Activated CD8-positive, alpha-beta memory T cell treated with anti-CD3 and anti-CD28 coated beads, Interleukin-2, amount 50 U/mL, for 24 hours (primary cell): ENCODE measurements at regions not wholly inside any gene's neighbourhood (a gene's known extent, or its start where the extent isn't known, plus 50 kb on each side); places are given as distances from the start of the nearest gene placed in this dataset.

Experiments
- DNase-seq: peaks from one replicate; pipeline ENCODE4 v3.0.0-alpha.2; 2020; ENCODE audit errors: extremely low read depth

DNA sequence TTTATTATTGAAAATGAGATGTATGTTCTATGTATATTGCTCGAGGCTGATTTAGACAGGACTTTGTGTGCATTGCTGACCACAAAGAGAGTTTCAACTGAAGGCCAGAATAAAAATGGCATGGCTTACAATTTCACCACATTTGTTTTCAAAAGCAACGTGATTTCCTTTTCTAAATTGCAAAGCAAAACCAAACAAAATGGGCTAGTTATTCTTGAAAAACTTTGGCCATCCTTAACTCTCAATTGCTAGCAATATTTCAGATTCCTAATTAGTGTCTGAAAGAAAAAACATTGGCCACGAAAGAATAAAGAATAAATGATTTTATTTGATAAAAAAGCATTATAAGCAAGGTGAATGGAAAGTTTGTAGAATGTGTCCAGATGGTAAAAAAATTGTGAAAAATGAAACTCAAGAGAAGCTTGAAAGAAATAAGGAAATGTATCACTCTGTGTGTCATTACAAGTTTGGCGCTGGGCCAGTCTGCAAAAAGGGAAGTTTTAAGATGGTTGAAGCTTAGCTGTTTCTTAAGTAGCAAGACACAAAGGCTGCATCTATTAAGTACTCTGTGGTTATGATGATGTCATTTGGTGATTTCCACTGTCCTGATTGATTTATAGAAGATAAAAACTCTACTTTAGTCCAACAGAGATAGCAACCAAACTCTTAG is 89.2 kb upstream of the PRLR start:
- DNase-seq, result peak; percentile 15

- no peak for DNase-seq
Measured at GRCh38 chr5:35317586-35317985, 87.3 kb upstream of the PRLR start.

- DNase-seq, result no peak
Measured at GRCh38 chr5:35316611-35317274, 86.5 kb upstream of the PRLR start.

- no peak for DNase-seq
Measured at GRCh38 chr5:35313291-35313690, 83.0 kb upstream of the PRLR start.

DNA sequence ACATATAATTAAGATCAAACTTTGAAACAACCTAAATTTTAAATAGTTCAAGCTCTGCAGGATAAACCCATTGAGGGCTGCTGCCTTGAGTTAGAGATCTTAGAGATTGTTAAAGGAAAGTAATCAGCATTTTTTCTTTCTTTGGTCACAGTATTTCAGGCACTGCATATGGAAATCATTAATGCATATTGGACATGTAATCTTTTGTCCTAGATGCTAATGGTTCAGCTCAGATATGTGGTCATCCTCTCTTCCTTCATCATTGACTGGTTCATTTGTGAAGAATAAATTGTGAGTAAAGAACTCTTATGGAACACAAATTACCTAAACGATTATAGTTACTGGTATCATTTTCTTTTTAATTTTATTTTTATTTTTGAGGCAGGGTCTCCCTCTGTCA is 82.0 kb upstream of the PRLR start:
- no peak for DNase-seq

- DNase-seq, result no peak
Measured at GRCh38 chr5:35309365-35310130, 79.3 kb upstream of the PRLR start.

DNA sequence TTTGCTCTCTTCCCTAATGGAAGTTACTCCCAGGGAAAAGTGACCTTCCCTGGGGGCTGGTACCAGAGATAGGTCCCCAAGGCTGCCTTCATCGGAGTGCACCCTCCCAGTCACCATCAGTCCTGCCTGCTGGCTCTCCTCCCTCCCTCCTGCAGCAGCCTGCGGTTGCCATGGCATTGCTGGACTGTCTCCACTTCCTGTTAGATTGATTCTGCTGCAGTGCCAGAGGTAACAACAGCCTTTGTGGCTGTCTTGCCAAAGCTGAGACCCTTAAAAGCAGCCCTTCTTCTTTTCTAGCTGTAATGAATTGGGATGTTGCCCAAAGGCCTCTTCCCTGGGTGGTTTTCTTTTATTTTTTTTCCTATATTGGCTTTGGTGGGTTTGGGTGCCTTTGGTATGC is 78.1 kb upstream of the PRLR start:
- DNase-seq, result no peak

DNA sequence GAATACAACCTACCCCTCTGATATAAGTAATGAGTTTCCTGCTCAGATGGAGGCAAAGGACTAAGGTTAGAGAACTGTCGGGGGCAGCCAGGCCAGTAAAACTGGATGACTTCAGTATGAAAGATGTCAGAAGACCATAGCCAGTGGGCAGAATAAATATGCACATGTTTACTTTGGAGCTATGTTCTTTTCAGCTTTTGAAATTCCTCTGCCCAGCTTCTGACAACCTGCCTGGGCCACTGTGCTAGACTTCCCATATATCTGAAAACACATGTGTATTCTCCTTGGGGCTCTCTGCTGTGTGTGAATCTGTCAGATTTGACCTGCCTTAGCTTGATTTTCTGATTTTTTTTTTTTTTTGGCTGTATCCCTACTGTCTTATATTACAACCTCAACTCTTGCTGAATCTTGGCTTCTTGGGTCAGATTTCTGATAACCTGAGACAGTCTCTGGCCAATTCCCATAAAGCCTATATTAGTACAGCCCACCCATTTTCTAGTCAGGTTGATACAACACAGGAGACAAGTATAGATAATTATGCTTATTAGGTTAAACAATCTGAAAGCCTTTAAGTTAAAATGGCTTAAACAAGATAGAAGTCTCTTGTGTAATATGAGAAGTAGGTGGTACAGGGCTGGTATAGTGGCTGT is 76.6 kb upstream of the PRLR start:
- no peak for DNase-seq

DNA sequence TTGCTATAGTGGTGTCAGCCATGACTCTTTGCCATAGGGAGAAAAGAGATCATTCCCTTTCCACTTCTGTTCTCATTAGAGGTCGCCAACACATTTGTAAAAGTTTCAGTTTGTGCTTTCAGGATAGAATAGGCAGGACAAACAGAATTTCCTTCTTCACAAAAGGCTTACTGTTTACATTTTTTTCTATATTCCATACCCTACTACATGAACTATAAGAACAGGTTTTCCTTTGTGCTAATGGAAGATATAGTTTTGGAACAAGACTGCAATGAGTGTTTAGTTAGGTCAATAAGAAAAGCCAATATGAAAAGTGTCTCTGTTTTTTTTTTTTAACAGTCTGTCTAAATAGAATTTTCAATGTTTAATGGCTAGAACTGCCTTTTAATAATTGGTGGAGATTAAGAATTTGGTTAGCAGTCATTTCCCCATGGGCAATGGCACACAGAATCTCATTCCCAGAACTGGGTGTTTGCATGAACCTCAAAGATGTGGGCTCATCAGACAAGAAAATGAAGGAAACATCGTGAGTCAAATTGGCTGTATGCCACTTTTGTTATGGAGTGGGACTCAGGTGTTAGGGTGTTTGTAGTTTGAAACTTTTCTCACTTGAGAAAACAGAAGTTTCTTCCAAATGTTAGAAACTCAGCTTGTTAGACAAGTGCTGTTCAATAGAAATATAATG is 75.2 kb upstream of the PRLR start:
- DNase-seq, result no peak

- DNase-seq, result no peak
Measured at GRCh38 chr5:35304291-35304690, 74.0 kb upstream of the PRLR start.

DNA sequence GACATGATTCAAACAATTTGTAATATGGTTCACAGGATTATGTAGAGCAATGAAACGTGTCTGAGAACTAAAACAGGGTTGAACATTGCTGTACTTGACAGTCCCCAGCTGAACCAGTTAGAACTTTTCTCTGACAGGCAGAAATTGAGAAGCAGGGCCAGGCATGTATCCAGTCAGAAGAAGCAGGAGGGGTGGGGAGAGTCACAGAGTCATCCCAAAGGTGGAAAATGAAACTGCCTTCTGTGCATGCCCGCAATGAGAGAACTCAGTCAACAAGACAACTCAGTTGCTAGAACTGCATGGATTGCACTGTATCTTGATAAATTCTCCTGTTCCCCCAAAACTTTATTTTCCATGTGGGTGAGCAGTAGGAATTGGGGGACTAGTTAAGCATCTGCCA is 72.9 kb upstream of the PRLR start:
- no peak for DNase-seq

- no peak for DNase-seq
Measured at GRCh38 chr5:35302544-35302943, 72.3 kb upstream of the PRLR start.

- DNase-seq, result no peak
Measured at GRCh38 chr5:35297755-35298154, 67.5 kb upstream of the PRLR start.

GRCh38 chr5:35294976-35295375 is 64.7 kb upstream of the PRLR start:
- DNase-seq, result no peak

DNA sequence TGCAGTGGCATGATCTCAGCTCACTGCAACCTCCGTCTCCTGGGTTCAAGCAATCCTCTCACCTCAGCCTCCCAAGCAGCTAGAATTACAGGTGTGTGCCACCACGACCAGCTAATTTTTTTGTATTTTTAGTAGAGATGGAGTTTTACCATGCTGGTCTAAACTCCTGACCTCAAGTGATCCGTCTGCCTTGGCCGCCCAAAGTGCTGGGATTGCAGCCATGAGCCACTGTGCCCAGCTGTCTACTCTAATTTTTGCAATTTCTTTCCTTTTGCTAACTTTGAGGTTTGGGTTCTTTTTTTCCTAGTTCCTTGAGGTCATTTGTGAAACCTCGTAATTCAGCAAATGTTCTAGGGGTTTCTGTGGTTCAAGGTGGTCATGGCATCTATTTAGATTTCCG is 63.7 kb upstream of the PRLR start:
- DNase-seq, result no peak

DNA sequence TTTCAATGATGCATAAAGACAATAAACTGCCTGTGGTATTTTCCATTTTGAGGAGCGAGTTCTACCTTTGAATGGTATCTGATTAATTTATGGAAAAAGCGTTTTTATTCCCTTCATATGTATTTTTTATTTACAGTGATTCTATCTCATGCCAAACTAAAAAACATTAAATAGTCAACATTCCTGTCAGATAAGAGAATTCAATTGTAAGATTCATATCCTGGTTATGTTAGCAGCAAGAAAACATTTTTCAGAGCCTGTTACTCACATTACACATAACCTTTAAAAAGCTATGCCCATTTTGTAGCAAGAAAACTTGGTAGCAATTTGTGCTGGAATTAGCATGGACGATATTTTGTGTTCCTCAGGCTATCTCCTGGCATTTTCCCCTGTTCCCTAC is 55.1 kb upstream of the PRLR start:
- DNase-seq, result no peak

- no peak for DNase-seq
Measured at GRCh38 chr5:35285011-35285410, 54.7 kb upstream of the PRLR start.

DNA sequence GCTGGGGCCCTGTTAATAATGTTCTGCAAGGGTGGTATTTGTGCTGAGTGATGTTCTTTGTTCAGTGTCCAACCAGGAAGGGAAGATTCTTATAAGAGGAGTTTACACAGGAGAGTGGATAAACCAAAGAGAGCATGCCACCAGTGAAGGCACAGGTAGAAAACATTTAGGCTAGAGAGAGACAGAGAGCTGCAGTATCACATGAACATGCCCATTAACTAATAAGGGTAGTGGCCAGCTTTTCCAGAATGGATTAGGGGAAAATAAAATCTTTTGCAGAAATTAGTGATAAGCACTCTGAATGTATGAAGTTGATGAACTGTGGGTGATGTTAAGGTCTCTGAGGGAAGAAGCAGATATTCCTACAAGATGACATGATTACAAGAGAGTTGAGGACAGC is 54.1 kb upstream of the PRLR start:
- DNase-seq, result no peak

DNA sequence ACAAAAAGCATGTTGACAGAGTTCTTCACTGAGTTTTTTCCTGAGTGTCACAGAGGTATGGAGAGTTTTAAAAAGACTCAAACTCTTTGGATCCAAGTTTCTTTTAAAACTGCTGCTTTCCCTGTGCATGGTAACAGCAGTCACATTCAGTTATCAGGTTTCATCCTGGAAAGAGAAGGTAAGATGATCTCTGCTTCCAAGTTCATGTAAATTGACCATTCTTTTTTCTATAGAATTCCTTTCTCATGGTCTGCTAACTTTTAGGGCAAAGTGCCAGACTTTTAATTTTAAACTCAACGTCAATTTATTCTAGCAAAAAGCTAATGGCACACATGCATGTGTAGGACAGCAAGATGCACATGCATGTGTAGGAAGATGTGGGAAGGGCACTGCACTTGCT is 52.5 kb upstream of the PRLR start:
- DNase-seq, result no peak

DNA sequence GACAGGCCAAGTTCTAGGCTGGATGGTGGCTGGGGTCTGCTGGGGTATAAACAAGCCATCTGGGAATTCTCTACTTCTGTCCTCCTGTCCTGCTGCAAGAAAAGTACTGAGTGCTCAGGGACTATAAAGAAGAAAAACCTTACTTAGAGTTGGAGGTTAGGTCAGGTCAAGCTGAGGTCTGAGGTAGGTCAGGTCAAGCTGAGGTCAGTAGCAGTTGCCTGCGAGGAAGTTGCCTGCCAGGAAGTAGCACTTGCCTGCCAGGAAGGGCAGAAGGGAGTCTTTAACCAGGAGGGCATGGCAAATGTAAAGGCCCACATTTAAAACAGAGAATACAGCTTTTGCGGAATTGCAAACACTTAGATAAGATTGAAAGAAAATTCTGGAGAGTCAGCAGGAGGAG is 51.3 kb upstream of the PRLR start:
- DNase-seq, result no peak
